ENCODE measurements at regions not wholly inside any gene's neighbourhood (a gene's known extent, or its start where the extent isn't known, plus 50 kb on each side); places are given as distances from the start of the nearest gene placed in this dataset.

GRCh38 chr7:116384936-116385635 lies 114.5 kb upstream of the CAV2 start:
- TF ChIP-seq OSR1 (CRISPR knock-in tag; IDR thresholded peaks at IDR 0.05) (no peak), GLIS3 (CRISPR knock-in tag; IDR thresholded peaks at IDR 0.05) (no peak), PPARA (CRISPR knock-in tag; IDR thresholded peaks at IDR 0.05; ENCODE audit: borderline replicate concordance) (no peak), ZC3H10 (CRISPR knock-in tag; IDR thresholded peaks at IDR 0.05) (no peak), ARNTL (CRISPR knock-in tag; IDR thresholded peaks at IDR 0.05; ENCODE audit: borderline replicate concordance, low read depth) (no peak)

Data from SK-N-SH treated with all-trans-retinoic acid at 6 μM for 48 hours (cell line).